Stimulated activated CD4-positive, alpha-beta T cell treated with anti-CD3 and anti-CD28 coated beads, Interleukin-1b, Interleukin-23, amount 100 ng/mL, for 4 hours (primary cell): ENCODE measurements at regions not wholly inside any gene's neighbourhood (a gene's known extent, or its start where the extent isn't known, plus 50 kb on each side); places are given as distances from the start of the nearest gene placed in this dataset.

Experiments used
- DNase-seq, 2 donors: peaks; one replicate each; pipeline ENCODE4 v3.0.0-alpha.2; 2020; ENCODE audit warnings: low read depth in 2 of 2

GRCh38 chr3:70899816-70900215 lies 587.4 kb upstream of the MDFIC2 start:
- DNase-seq, result no peak

GRCh38 chr3:70890020-70890394 lies 577.6 kb upstream of the MDFIC2 start:
- no peak for DNase-seq

GRCh38 chr3:70889162-70890019 lies 577.0 kb upstream of the MDFIC2 start:
- DNase-seq, result no peak

- DNase-seq, result no peak
These were observed 573.2 kb upstream of the MDFIC2 start for GRCh38 chr3:70885636-70886035.

- DNase-seq, result no peak
These were observed 569.7 kb upstream of the MDFIC2 start for GRCh38 chr3:70882104-70882503.

- DNase-seq, result no peak
These were observed 568.0 kb upstream of the MDFIC2 start for GRCh38 chr3:70880421-70880820.

GRCh38 chr3:70876154-70876553 lies 563.7 kb upstream of the MDFIC2 start:
- no peak for DNase-seq

- DNase-seq, result no peak
These were observed 561.8 kb upstream of the MDFIC2 start for GRCh38 chr3:70874196-70874595.

GRCh38 chr3:70873686-70874085 lies 561.2 kb upstream of the MDFIC2 start:
- DNase-seq, result no peak

- DNase-seq, result no peak
These were observed 559.6 kb upstream of the MDFIC2 start for GRCh38 chr3:70871909-70872656.

- no peak for DNase-seq
These were observed 558.1 kb upstream of the MDFIC2 start for GRCh38 chr3:70870576-70870975.

GRCh38 chr3:70868561-70868960 lies 556.1 kb upstream of the MDFIC2 start:
- no peak for DNase-seq

GRCh38 chr3:70863049-70863448 lies 550.6 kb upstream of the MDFIC2 start:
- no peak for DNase-seq

GRCh38 chr3:70861855-70862254 lies 549.4 kb upstream of the MDFIC2 start:
- no peak for DNase-seq

- no peak for DNase-seq
These were observed 548.8 kb upstream of the MDFIC2 start for GRCh38 chr3:70861234-70861633.

- no peak for DNase-seq
These were observed 545.5 kb upstream of the MDFIC2 start for GRCh38 chr3:70857916-70858315.

GRCh38 chr3:70856414-70857162 lies 544.1 kb upstream of the MDFIC2 start:
- no peak for DNase-seq

GRCh38 chr3:70855149-70855548 lies 542.7 kb upstream of the MDFIC2 start:
- DNase-seq, result no peak

- no peak for DNase-seq
These were observed 541.7 kb upstream of the MDFIC2 start for GRCh38 chr3:70854108-70854507.

- DNase-seq, result no peak
These were observed 540.9 kb upstream of the MDFIC2 start for GRCh38 chr3:70853161-70853944.

- no peak for DNase-seq
These were observed 537.7 kb upstream of the MDFIC2 start for GRCh38 chr3:70849911-70850699.
